B cell (primary cell): ENCODE measurements at regions not wholly inside any gene's neighbourhood (a gene's known extent, or its start where the extent isn't known, plus 50 kb on each side); places are given as distances from the start of the nearest gene placed in this dataset.

Source experiments
- ATAC-seq: fragments of 200-7000 bp; cut with Tn5 transposase; one replicate; pipeline ENCODE4 v1.10.0; 2021; ENCODE audit warnings: low read depth, mild to moderate bottlenecking, moderate number of reproducible peaks, moderate library complexity
- CTCF ChIA-PET: fragments of 350-600 bp; sonication (Branson Sonifier 250); formaldehyde crosslinking; loops from one replicate; lab custom pipeline; 2021; ENCODE audit warnings: antibody characterized with exemption, inconsistent platforms; lab: Charles Lee
- POLR2A ChIA-PET: fragments of 350-600 bp; sonication (Branson Sonifier 250); formaldehyde crosslinking; loops from one replicate; lab custom pipeline; 2021; ENCODE audit warnings: antibody characterized with exemption; lab: Charles Lee
- DNase-seq: peaks from one replicate; pipeline ENCODE4 v3.0.0; 2013
- H2AFZ ChIP-seq: 2 replicates; pipeline ENCODE4 v1.6.1; 2012; ENCODE audit warnings: mild to moderate bottlenecking, low read depth, low read length; ENCODE audit not compliant: insufficient read depth, poor library complexity, severe bottlenecking
- H3K27ac ChIP-seq, 2 donors: 1 replicate in 1 of 2; 2 replicates in 1 of 2; pipeline ENCODE4 v1.5.1; 2012 to 2013; ENCODE audit warnings: low read length in 2 of 2, mild to moderate bottlenecking in 2 of 2, moderate library complexity in 1 of 2
- H3K27me3 ChIP-seq, 4 experiments: fragments of 200-600 bp in 1 of 4; sonication (generic) in 1 of 4; replicated peaks in 1 of 4; 1 replicate in 2 of 4; 2 replicates in 2 of 4; pipeline versions ENCODE4 v1.6.1 to v1.7.0; 2013 to 2016; ENCODE audit warnings: low read length in 3 of 4, mild to moderate bottlenecking in 2 of 4, mixed read lengths in 1 of 4, moderate library complexity in 1 of 4; ENCODE audit not compliant: insufficient read depth in 4 of 4, control insufficient read depth in 3 of 4; ENCODE audit errors: control extremely low read depth in 1 of 4
- H3K36me3 ChIP-seq, 2 experiments: replicated peaks in 1 of 2; 1 replicate in 1 of 2; 2 replicates in 1 of 2; pipeline versions ENCODE4 v1.6.1 to v1.7.1; 2013; ENCODE audit warnings: low read length in 1 of 2; ENCODE audit not compliant: insufficient read depth in 2 of 2, control insufficient read depth in 1 of 2; ENCODE audit errors: control extremely low read depth in 1 of 2, extremely low read depth in 1 of 2
- H3K4me1 ChIP-seq, 2 donors: fragments of 200-600 bp in 1 of 2; sonication (generic) in 1 of 2; 1 replicate in 1 of 2; 2 replicates in 1 of 2; pipeline versions ENCODE4 v1.5.1 to v1.6.1; 2013 to 2017; ENCODE audit warnings: low read length in 2 of 2; ENCODE audit not compliant: control insufficient read depth in 2 of 2, insufficient read depth in 2 of 2
- H3K4me2 ChIP-seq: replicated peaks from 2 replicates; pipeline ENCODE3; 2012; ENCODE audit warnings: mild to moderate bottlenecking, low read depth, low read length; ENCODE audit not compliant: poor library complexity, severe bottlenecking
- H3K4me3 ChIP-seq, 5 experiments: fragments of 200-600 bp in 1 of 5; sonication (generic) in 1 of 5; 1 replicate in 3 of 5; 2 replicates in 2 of 5; pipeline versions ENCODE4 v1.5.1 to v1.7.0; 2011 to 2016; ENCODE audit warnings: low read length in 4 of 5, mild to moderate bottlenecking in 4 of 5, low read depth in 2 of 5, control low read depth in 1 of 5, moderate library complexity in 1 of 5; ENCODE audit not compliant: insufficient read depth in 1 of 5; ENCODE audit errors: control extremely low read depth in 1 of 5, extremely low read depth in 1 of 5
- H3K79me2 ChIP-seq: fragments of 200-600 bp; sonication (generic); one replicate; pipeline ENCODE4 v1.6.0; 2016; ENCODE audit warnings: low read length; ENCODE audit not compliant: control insufficient read depth, insufficient read depth
- H3K9ac ChIP-seq: fragments of 200-600 bp; sonication (generic); 2 replicates; pipeline ENCODE4 v1.6.1; 2017; ENCODE audit warnings: mild to moderate bottlenecking, low read length, moderate library complexity
- H3K9me3 ChIP-seq, 3 donors: one replicate each; pipeline versions ENCODE4 v1.6.1 to v1.7.1; 2013; ENCODE audit warnings: low read length in 2 of 3; ENCODE audit not compliant: control insufficient read depth in 2 of 3, insufficient read depth in 1 of 3; ENCODE audit errors: control extremely low read depth in 1 of 3
- H4K20me1 ChIP-seq: 2 replicates; pipeline ENCODE4 v1.6.0; 2012; ENCODE audit warnings: mild to moderate bottlenecking, low read length; ENCODE audit not compliant: insufficient read depth, control insufficient read depth, poor library complexity, severe bottlenecking
- H3K27ac Mint-ChIP-seq: one replicate; pipeline ENCODE4 v1.8.0; 2021; ENCODE audit warnings: mixed read lengths
- H3K27me3 Mint-ChIP-seq: one replicate; pipeline ENCODE4 v1.8.0; 2021; ENCODE audit warnings: mixed read lengths
- H3K4me1 Mint-ChIP-seq: one replicate; pipeline ENCODE4 v1.8.0; 2021; ENCODE audit warnings: mixed read lengths
- H3K4me3 Mint-ChIP-seq: one replicate; pipeline ENCODE4 v1.8.0; 2021; ENCODE audit warnings: mixed read lengths
- H3K9me3 Mint-ChIP-seq: one replicate; pipeline ENCODE4 v1.8.0; 2022; ENCODE audit warnings: mixed read lengths; ENCODE audit not compliant: insufficient read depth
- EZH2 ChIP-seq: IDR thresholded peaks from 2 replicates; pipeline ENCODE4 v1.6.1; 2012; ENCODE audit warnings: borderline replicate concordance, low read depth, mild to moderate bottlenecking, moderate library complexity, low read length; ENCODE audit not compliant: insufficient read depth, poor library complexity, severe bottlenecking
- WGBS: methylation state at CpG from one replicate; pipeline ENCODE4 v1.1.5; 2013; ENCODE audit warnings: missing lambda C conversion rate; ENCODE audit not compliant: insufficient coverage; 5-methylcytosine and 5-hydroxymethylcytosine counted together
- intact Hi-C: fragments of 100-400 bp; cut with micrococcal nuclease; formaldehyde crosslinking; loops from one replicate; pipeline ENCODE4 v1.10.0; 2022
- TF ChIP-seq, protein P1 (sequence below): fragments of 200-600 bp; IDR thresholded peaks from one replicate; pipeline ENCODE4 v1.8.0; 2022; ENCODE audit warnings: antibody characterized with exemption, mild to moderate bottlenecking

DNA sequence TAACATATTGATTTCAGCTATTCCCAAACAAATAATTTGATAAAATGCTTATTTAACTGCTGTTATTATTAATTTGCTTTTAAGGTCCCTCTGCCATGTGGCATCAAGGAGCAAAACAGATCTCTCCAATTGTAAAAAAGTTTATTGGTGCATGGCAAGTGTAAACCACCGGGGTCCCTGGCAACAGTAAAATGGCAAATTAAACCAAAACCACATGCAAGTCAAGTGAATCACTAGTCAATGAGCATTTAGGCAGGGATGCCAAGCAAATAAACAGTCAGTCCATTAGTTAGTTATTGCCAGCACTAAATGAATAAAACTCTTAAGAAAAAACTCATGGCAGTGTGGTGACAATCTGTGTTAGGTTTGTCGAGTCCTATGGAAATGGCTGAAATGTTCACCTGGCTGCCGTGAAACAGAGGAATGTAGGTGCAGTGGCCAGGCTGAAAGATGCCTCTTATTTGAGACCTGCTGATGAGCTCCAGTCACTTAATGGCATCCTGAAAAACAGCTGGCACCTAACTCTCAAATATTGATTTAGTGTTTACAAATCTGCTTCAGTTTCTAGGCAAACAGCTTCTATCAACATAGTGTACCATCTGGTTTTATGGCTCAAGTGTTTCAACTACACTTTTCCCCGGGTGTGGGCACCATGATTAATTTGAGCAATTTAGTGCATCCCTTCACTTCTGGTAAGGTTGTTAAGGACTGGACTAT is 296.5 kb upstream of the ITGA1 start:
- no peak overlapping the region for H2AFZ ChIP-seq
- ChIA-PET CTCF (no interaction called here), POLR2A (no interaction called here)
- Mint-ChIP-seq H3K4me3 (no peak overlapping the region), H3K27ac (no peak overlapping the region), H3K27me3 (no peaks in the 10 kb centered on the region), H3K4me1 (no peaks in the 10 kb centered on the region), H3K9me3 (no peaks in the 10 kb centered on the region)
- H3K36me3 ChIP-seq: no peaks in the 10 kb centered on the region
- no peak overlapping the region for H3K9ac ChIP-seq
- intact Hi-C loops: no loop called here
- ATAC-seq (no peak), DNase-seq (no peak)
- no peaks in the 10 kb centered on the region for H4K20me1 ChIP-seq
- no peaks in the 10 kb centered on the region for H3K79me2 ChIP-seq
- H3K4me3 ChIP-seq: no peak overlapping the region
- no CpG with 5 or more reads among the region's 4 CpGs for WGBS
- no peak for TF ChIP-seq EZH2
- TF ChIP-seq, protein P1, sequence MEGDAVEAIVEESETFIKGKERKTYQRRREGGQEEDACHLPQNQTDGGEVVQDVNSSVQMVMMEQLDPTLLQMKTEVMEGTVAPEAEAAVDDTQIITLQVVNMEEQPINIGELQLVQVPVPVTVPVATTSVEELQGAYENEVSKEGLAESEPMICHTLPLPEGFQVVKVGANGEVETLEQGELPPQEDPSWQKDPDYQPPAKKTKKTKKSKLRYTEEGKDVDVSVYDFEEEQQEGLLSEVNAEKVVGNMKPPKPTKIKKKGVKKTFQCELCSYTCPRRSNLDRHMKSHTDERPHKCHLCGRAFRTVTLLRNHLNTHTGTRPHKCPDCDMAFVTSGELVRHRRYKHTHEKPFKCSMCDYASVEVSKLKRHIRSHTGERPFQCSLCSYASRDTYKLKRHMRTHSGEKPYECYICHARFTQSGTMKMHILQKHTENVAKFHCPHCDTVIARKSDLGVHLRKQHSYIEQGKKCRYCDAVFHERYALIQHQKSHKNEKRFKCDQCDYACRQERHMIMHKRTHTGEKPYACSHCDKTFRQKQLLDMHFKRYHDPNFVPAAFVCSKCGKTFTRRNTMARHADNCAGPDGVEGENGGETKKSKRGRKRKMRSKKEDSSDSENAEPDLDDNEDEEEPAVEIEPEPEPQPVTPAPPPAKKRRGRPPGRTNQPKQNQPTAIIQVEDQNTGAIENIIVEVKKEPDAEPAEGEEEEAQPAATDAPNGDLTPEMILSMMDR: no peak
- no peaks in the 10 kb centered on the region for H3K27me3 ChIP-seq
- H3K4me1 ChIP-seq: no peaks in the 10 kb centered on the region
- H3K4me2 ChIP-seq: no peak overlapping the region
- H3K9me3 ChIP-seq: no peaks in the 10 kb centered on the region
- H3K27ac ChIP-seq: no peak overlapping the region

GRCh38 chr5:52491818-52492217 is 295.9 kb upstream of the ITGA1 start:
- Histone ChIP-seq H3K4me3 (no peak overlapping the region), H3K9ac (no peak overlapping the region), H3K4me2 (no peak overlapping the region), H3K4me1 (no peaks in the 10 kb centered on the region), H4K20me1 (no peaks in the 10 kb centered on the region), H3K27me3 (no peaks in the 10 kb centered on the region), H3K79me2 (no peaks in the 10 kb centered on the region), H3K9me3 (no peaks in the 10 kb centered on the region), H2AFZ (no peak overlapping the region), H3K27ac (no peak overlapping the region), H3K36me3 (no peaks in the 10 kb centered on the region)
- DNase-seq (no peak), ATAC-seq (no peak)
- H3K9me3 Mint-ChIP-seq: peaks cover 2% of the 10 kb centered on the region
- POLR2A ChIA-PET: no interaction called here
- H3K27me3 Mint-ChIP-seq: no peaks in the 10 kb centered on the region
- no peak for TF ChIP-seq EZH2
- TF ChIP-seq, protein P1: no peak
- intact Hi-C loops: no loop called here
- CTCF ChIA-PET: no interaction called here
- no peak overlapping the region for H3K4me3 Mint-ChIP-seq
- H3K4me1 Mint-ChIP-seq: no peaks in the 10 kb centered on the region
- no peak overlapping the region for H3K27ac Mint-ChIP-seq
